ENCODE measurements at regions not wholly inside any gene's neighbourhood (a gene's known extent, or its start where the extent isn't known, plus 50 kb on each side); places are given as distances from the start of the nearest gene placed in this dataset.

- Histone ChIP-seq H3K9me3 (ENCODE audit: control insufficient read depth, low read length) (no peaks in the 10 kb centered on the region), H3K27ac (ENCODE audit: low read depth, low read length, severe bottlenecking) (no peak overlapping the region), H3K4me3 (ENCODE audit: extremely low read depth, insufficient read depth, low read length, poor library complexity, severe bottlenecking) (no peak overlapping the region), H3K36me3 (ENCODE audit: control insufficient read depth, insufficient read depth, low read length) (no peaks in the 10 kb centered on the region), H3K4me1 (ENCODE audit: control insufficient read depth, insufficient read depth, low read length, poor library complexity, severe bottlenecking) (no peaks in the 10 kb centered on the region)
- WGBS, 2 experiments (ENCODE audit: insufficient coverage in 2 of 2) = 88 to 93% methylated on average over 6 to 8 of the region's 8 CpGs
These were observed 113.9 kb downstream of the C5orf15 start for GRCh38 chr5:133854554-133854953.

- 75 to 85% methylated on average over 3 to 4 of the region's 6 CpGs for WGBS, 2 experiments (ENCODE audit: insufficient coverage in 2 of 2)
- H3K4me1 ChIP-seq (ENCODE audit: control insufficient read depth, insufficient read depth, low read length, poor library complexity, severe bottlenecking) = no peaks in the 10 kb centered on the region
- no peak overlapping the region for H3K27ac ChIP-seq (ENCODE audit: low read depth, low read length, severe bottlenecking)
- no peaks in the 10 kb centered on the region for H3K36me3 ChIP-seq (ENCODE audit: control insufficient read depth, insufficient read depth, low read length)
- H3K9me3 ChIP-seq (ENCODE audit: control insufficient read depth, low read length) = no peaks in the 10 kb centered on the region
- no peak overlapping the region for H3K4me3 ChIP-seq (ENCODE audit: extremely low read depth, insufficient read depth, low read length, poor library complexity, severe bottlenecking)
These were observed 114.6 kb downstream of the C5orf15 start for GRCh38 chr5:133853646-133854365.

GRCh38 chr5:133851521-133851920 is 116.9 kb downstream of the C5orf15 start:
- H3K4me1 ChIP-seq (ENCODE audit: control insufficient read depth, insufficient read depth, low read length, poor library complexity, severe bottlenecking) = peaks cover 7% of the 10 kb centered on the region
- H3K36me3 ChIP-seq (ENCODE audit: control insufficient read depth, insufficient read depth, low read length) = no peaks in the 10 kb centered on the region
- no peak overlapping the region for H3K27ac ChIP-seq (ENCODE audit: low read depth, low read length, severe bottlenecking)
- WGBS, 2 experiments (ENCODE audit: insufficient coverage in 2 of 2) = 80% methylated on average over 1 of the region's 2 CpGs; no CpG with 5 or more reads in 1 of the 2 experiments
- no peak overlapping the region for H3K4me3 ChIP-seq (ENCODE audit: extremely low read depth, insufficient read depth, low read length, poor library complexity, severe bottlenecking)
- no peaks in the 10 kb centered on the region for H3K9me3 ChIP-seq (ENCODE audit: control insufficient read depth, low read length)

GRCh38 chr5:133850811-133851210 is 117.6 kb downstream of the C5orf15 start:
- Histone ChIP-seq H3K4me3 (ENCODE audit: extremely low read depth, insufficient read depth, low read length, poor library complexity, severe bottlenecking) (no peak overlapping the region), H3K4me1 (ENCODE audit: control insufficient read depth, insufficient read depth, low read length, poor library complexity, severe bottlenecking) (peaks cover 7% of the 10 kb centered on the region), H3K27ac (ENCODE audit: low read depth, low read length, severe bottlenecking) (no peak overlapping the region), H3K9me3 (ENCODE audit: control insufficient read depth, low read length) (no peaks in the 10 kb centered on the region), H3K36me3 (ENCODE audit: control insufficient read depth, insufficient read depth, low read length) (no peaks in the 10 kb centered on the region)
- WGBS, 2 experiments (ENCODE audit: insufficient coverage in 2 of 2) = 94 to 100% methylated on average over 2 to 3 of the region's 5 CpGs

- Histone ChIP-seq H3K4me3 (ENCODE audit: extremely low read depth, insufficient read depth, low read length, poor library complexity, severe bottlenecking) (no peak overlapping the region), H3K36me3 (ENCODE audit: control insufficient read depth, insufficient read depth, low read length) (no peaks in the 10 kb centered on the region), H3K27ac (ENCODE audit: low read depth, low read length, severe bottlenecking) (no peak overlapping the region), H3K4me1 (ENCODE audit: control insufficient read depth, insufficient read depth, low read length, poor library complexity, severe bottlenecking) (peaks cover 7% of the 10 kb centered on the region), H3K9me3 (ENCODE audit: control insufficient read depth, low read length) (no peaks in the 10 kb centered on the region)
- 90 to 96% methylated on average over 4 to 5 of the region's 8 CpGs for WGBS, 2 experiments (ENCODE audit: insufficient coverage in 2 of 2)
These were observed 119.3 kb downstream of the C5orf15 start for GRCh38 chr5:133849116-133849515.

GRCh38 chr5:133848341-133848811 is 120.0 kb downstream of the C5orf15 start:
- Histone ChIP-seq H3K4me1 (ENCODE audit: control insufficient read depth, insufficient read depth, low read length, poor library complexity, severe bottlenecking) (peaks cover 7% of the 10 kb centered on the region), H3K9me3 (ENCODE audit: control insufficient read depth, low read length) (no peaks in the 10 kb centered on the region), H3K36me3 (ENCODE audit: control insufficient read depth, insufficient read depth, low read length) (no peaks in the 10 kb centered on the region), H3K4me3 (ENCODE audit: extremely low read depth, insufficient read depth, low read length, poor library complexity, severe bottlenecking) (no peak overlapping the region), H3K27ac (ENCODE audit: low read depth, low read length, severe bottlenecking) (no peak overlapping the region)
- 83 to 100% methylated on average over 1 to 3 of the region's 7 CpGs for WGBS, 2 experiments (ENCODE audit: insufficient coverage in 2 of 2)

- Histone ChIP-seq H3K36me3 (ENCODE audit: control insufficient read depth, insufficient read depth, low read length) (no peaks in the 10 kb centered on the region), H3K9me3 (ENCODE audit: control insufficient read depth, low read length) (no peaks in the 10 kb centered on the region), H3K4me1 (ENCODE audit: control insufficient read depth, insufficient read depth, low read length, poor library complexity, severe bottlenecking) (peaks cover 7% of the 10 kb centered on the region), H3K27ac (ENCODE audit: low read depth, low read length, severe bottlenecking) (no peak overlapping the region), H3K4me3 (ENCODE audit: extremely low read depth, insufficient read depth, low read length, poor library complexity, severe bottlenecking) (no peak overlapping the region)
- 88 to 96% methylated on average over 1 to 4 of the region's 5 CpGs for WGBS, 2 experiments (ENCODE audit: insufficient coverage in 2 of 2)
These were observed 120.5 kb downstream of the C5orf15 start for GRCh38 chr5:133847886-133848285.

GRCh38 chr5:133847301-133847700 is 121.1 kb downstream of the C5orf15 start:
- 94 to 96% methylated on average over 6 of the region's 6 CpGs for WGBS, 2 experiments (ENCODE audit: insufficient coverage in 2 of 2)
- Histone ChIP-seq H3K4me3 (ENCODE audit: extremely low read depth, insufficient read depth, low read length, poor library complexity, severe bottlenecking) (no peak overlapping the region), H3K4me1 (ENCODE audit: control insufficient read depth, insufficient read depth, low read length, poor library complexity, severe bottlenecking) (peaks cover 7% of the 10 kb centered on the region), H3K36me3 (ENCODE audit: control insufficient read depth, insufficient read depth, low read length) (no peaks in the 10 kb centered on the region), H3K27ac (ENCODE audit: low read depth, low read length, severe bottlenecking) (no peak overlapping the region), H3K9me3 (ENCODE audit: control insufficient read depth, low read length) (no peaks in the 10 kb centered on the region)

- H3K4me1 ChIP-seq (ENCODE audit: control insufficient read depth, insufficient read depth, low read length, poor library complexity, severe bottlenecking) = peaks cover 7% of the 10 kb centered on the region
- no peak overlapping the region for H3K27ac ChIP-seq (ENCODE audit: low read depth, low read length, severe bottlenecking)
- no peak overlapping the region for H3K4me3 ChIP-seq (ENCODE audit: extremely low read depth, insufficient read depth, low read length, poor library complexity, severe bottlenecking)
- H3K36me3 ChIP-seq (ENCODE audit: control insufficient read depth, insufficient read depth, low read length) = no peaks in the 10 kb centered on the region
- 87 to 93% methylated on average over 3 to 6 of the region's 8 CpGs for WGBS, 2 experiments (ENCODE audit: insufficient coverage in 2 of 2)
- no peaks in the 10 kb centered on the region for H3K9me3 ChIP-seq (ENCODE audit: control insufficient read depth, low read length)
These were observed 121.8 kb downstream of the C5orf15 start for GRCh38 chr5:133846478-133847226.

GRCh38 chr5:133845271-133845670 is 123.2 kb downstream of the C5orf15 start:
- peaks cover 7% of the 10 kb centered on the region for H3K4me1 ChIP-seq (ENCODE audit: control insufficient read depth, insufficient read depth, low read length, poor library complexity, severe bottlenecking)
- no peak overlapping the region for H3K4me3 ChIP-seq (ENCODE audit: extremely low read depth, insufficient read depth, low read length, poor library complexity, severe bottlenecking)
- H3K36me3 ChIP-seq (ENCODE audit: control insufficient read depth, insufficient read depth, low read length) = no peaks in the 10 kb centered on the region
- 60% methylated on average over 1 of the region's 2 CpGs; no CpG with 5 or more reads in 1 of the 2 experiments for WGBS, 2 experiments (ENCODE audit: insufficient coverage in 2 of 2)
- no peak overlapping the region for H3K27ac ChIP-seq (ENCODE audit: low read depth, low read length, severe bottlenecking)
- no peaks in the 10 kb centered on the region for H3K9me3 ChIP-seq (ENCODE audit: control insufficient read depth, low read length)

GRCh38 chr5:133844836-133845235 is 123.6 kb downstream of the C5orf15 start:
- no peak overlapping the region for H3K4me3 ChIP-seq (ENCODE audit: extremely low read depth, insufficient read depth, low read length, poor library complexity, severe bottlenecking)
- 89 to 94% methylated on average over 6 of the region's 8 CpGs for WGBS, 2 experiments (ENCODE audit: insufficient coverage in 2 of 2)
- H3K27ac ChIP-seq (ENCODE audit: low read depth, low read length, severe bottlenecking) = no peak overlapping the region

More at GRCh38 chr5:133844836-133845235, 123.6 kb downstream of the C5orf15 start:
- H3K9me3 ChIP-seq (ENCODE audit: control insufficient read depth, low read length) = no peaks in the 10 kb centered on the region
- H3K4me1 ChIP-seq (ENCODE audit: control insufficient read depth, insufficient read depth, low read length, poor library complexity, severe bottlenecking) = peaks cover 7% of the 10 kb centered on the region
- H3K36me3 ChIP-seq (ENCODE audit: control insufficient read depth, insufficient read depth, low read length) = no peaks in the 10 kb centered on the region
